ENCODE measurements at regions not wholly inside any gene's neighbourhood (a gene's known extent, or its start where the extent isn't known, plus 50 kb on each side); places are given as distances from the start of the nearest gene placed in this dataset.

- DNase-seq (ENCODE audit: low read depth, low spot score), result no peak
- H3K4me1 ChIP-seq (ENCODE audit: insufficient read depth, insufficient read length), result no peaks in the 10 kb centered on the region
- H3K4me3 ChIP-seq (ENCODE audit: insufficient read length, low read depth), result no peak overlapping the region
- H3K36me3 ChIP-seq (ENCODE audit: insufficient read depth, insufficient read length, low read length), result no peaks in the 10 kb centered on the region
- H3K27me3 ChIP-seq (ENCODE audit: insufficient read depth, insufficient read length), result no peaks in the 10 kb centered on the region
- TF ChIP-seq SUZ12 (IDR thresholded peaks at IDR 0.05; ENCODE audit: extremely low read depth, insufficient read depth, insufficient read length) (no peak), ZNF274 (IDR thresholded peaks at IDR 0.05; ENCODE audit: low read depth, low read length) (no peak), YY1 (IDR thresholded peaks at IDR 0.05; ENCODE audit: insufficient read depth, insufficient read length) (no peak)
- H3K9ac ChIP-seq (ENCODE audit: insufficient read length, low read depth), result no peak overlapping the region
- H3K9me3 ChIP-seq (ENCODE audit: insufficient read depth, low read length), result no peaks in the 10 kb centered on the region
These were observed 194.1 kb upstream of the MIR17HG start for GRCh38 chr13:91153372-91153771.

- H3K9me3 ChIP-seq (ENCODE audit: insufficient read depth, low read length), result no peaks in the 10 kb centered on the region
- H3K36me3 ChIP-seq (ENCODE audit: insufficient read depth, insufficient read length, low read length), result no peaks in the 10 kb centered on the region
- no peak for DNase-seq (ENCODE audit: low read depth, low spot score)
- H3K4me1 ChIP-seq (ENCODE audit: insufficient read depth, insufficient read length), result no peaks in the 10 kb centered on the region
- TF ChIP-seq YY1 (IDR thresholded peaks at IDR 0.05; ENCODE audit: insufficient read depth, insufficient read length) (no peak), SUZ12 (IDR thresholded peaks at IDR 0.05; ENCODE audit: extremely low read depth, insufficient read depth, insufficient read length) (no peak), ZNF274 (IDR thresholded peaks at IDR 0.05; ENCODE audit: low read depth, low read length) (no peak)
- H3K9ac ChIP-seq (ENCODE audit: insufficient read length, low read depth), result no peak overlapping the region
- H3K4me3 ChIP-seq (ENCODE audit: insufficient read length, low read depth), result no peak overlapping the region
- no peaks in the 10 kb centered on the region for H3K27me3 ChIP-seq (ENCODE audit: insufficient read depth, insufficient read length)
These were observed 192.7 kb upstream of the MIR17HG start for GRCh38 chr13:91154558-91155353.

GRCh38 chr13:91155512-91156114 lies 191.9 kb upstream of the MIR17HG start:
- Histone ChIP-seq H3K9ac (ENCODE audit: insufficient read length, low read depth) (no peak overlapping the region), H3K4me1 (ENCODE audit: insufficient read depth, insufficient read length) (no peaks in the 10 kb centered on the region)
- DNase-seq (ENCODE audit: low read depth, low spot score), result no peak

GRCh38 chr13:91157273-91158016 lies 190.0 kb upstream of the MIR17HG start:
- no peaks in the 10 kb centered on the region for H3K4me1 ChIP-seq (ENCODE audit: insufficient read depth, insufficient read length)
- no peak overlapping the region for H3K9ac ChIP-seq (ENCODE audit: insufficient read length, low read depth)
- no peak overlapping the region for H3K4me3 ChIP-seq (ENCODE audit: insufficient read length, low read depth)
- H3K27me3 ChIP-seq (ENCODE audit: insufficient read depth, insufficient read length), result no peaks in the 10 kb centered on the region
- H3K9me3 ChIP-seq (ENCODE audit: insufficient read depth, low read length), result no peaks in the 10 kb centered on the region
- no peak for TF ChIP-seq YY1 (IDR thresholded peaks at IDR 0.05; ENCODE audit: insufficient read depth, insufficient read length)
- no peak for TF ChIP-seq ZNF274 (IDR thresholded peaks at IDR 0.05; ENCODE audit: low read depth, low read length)
- TF ChIP-seq SUZ12 (IDR thresholded peaks at IDR 0.05; ENCODE audit: extremely low read depth, insufficient read depth, insufficient read length), result no peak
- H3K36me3 ChIP-seq (ENCODE audit: insufficient read depth, insufficient read length, low read length), result no peaks in the 10 kb centered on the region
- DNase-seq (ENCODE audit: low read depth, low spot score), result no peak

More at GRCh38 chr13:91155512-91156114, 191.9 kb upstream of the MIR17HG start:
- H3K36me3 ChIP-seq (ENCODE audit: insufficient read depth, insufficient read length, low read length), result no peaks in the 10 kb centered on the region
- no peak overlapping the region for H3K4me3 ChIP-seq (ENCODE audit: insufficient read length, low read depth)
- no peaks in the 10 kb centered on the region for H3K9me3 ChIP-seq (ENCODE audit: insufficient read depth, low read length)
- TF ChIP-seq SUZ12 (IDR thresholded peaks at IDR 0.05; ENCODE audit: extremely low read depth, insufficient read depth, insufficient read length) (no peak), ZNF274 (IDR thresholded peaks at IDR 0.05; ENCODE audit: low read depth, low read length) (no peak), YY1 (IDR thresholded peaks at IDR 0.05; ENCODE audit: insufficient read depth, insufficient read length) (no peak)
- no peaks in the 10 kb centered on the region for H3K27me3 ChIP-seq (ENCODE audit: insufficient read depth, insufficient read length)

- Histone ChIP-seq H3K4me1 (ENCODE audit: insufficient read depth, insufficient read length) (no peaks in the 10 kb centered on the region), H3K27me3 (ENCODE audit: insufficient read depth, insufficient read length) (no peaks in the 10 kb centered on the region), H3K9me3 (ENCODE audit: insufficient read depth, low read length) (no peaks in the 10 kb centered on the region), H3K9ac (ENCODE audit: insufficient read length, low read depth) (no peak overlapping the region), H3K4me3 (ENCODE audit: insufficient read length, low read depth) (no peak overlapping the region), H3K36me3 (ENCODE audit: insufficient read depth, insufficient read length, low read length) (no peaks in the 10 kb centered on the region)
- TF ChIP-seq ZNF274 (IDR thresholded peaks at IDR 0.05; ENCODE audit: low read depth, low read length) (no peak), YY1 (IDR thresholded peaks at IDR 0.05; ENCODE audit: insufficient read depth, insufficient read length) (no peak), SUZ12 (IDR thresholded peaks at IDR 0.05; ENCODE audit: extremely low read depth, insufficient read depth, insufficient read length) (no peak)
- no peak for DNase-seq (ENCODE audit: low read depth, low spot score)
These were observed 189.5 kb upstream of the MIR17HG start for GRCh38 chr13:91158017-91158395.

- H3K9ac ChIP-seq (ENCODE audit: insufficient read length, low read depth), result no peak overlapping the region
- H3K4me1 ChIP-seq (ENCODE audit: insufficient read depth, insufficient read length), result no peaks in the 10 kb centered on the region
- no peak for TF ChIP-seq YY1 (IDR thresholded peaks at IDR 0.05; ENCODE audit: insufficient read depth, insufficient read length)
- TF ChIP-seq SUZ12 (IDR thresholded peaks at IDR 0.05; ENCODE audit: extremely low read depth, insufficient read depth, insufficient read length), result no peak
- TF ChIP-seq ZNF274 (IDR thresholded peaks at IDR 0.05; ENCODE audit: low read depth, low read length), result no peak
- DNase-seq (ENCODE audit: low read depth, low spot score), result no peak
- no peak overlapping the region for H3K4me3 ChIP-seq (ENCODE audit: insufficient read length, low read depth)
- H3K36me3 ChIP-seq (ENCODE audit: insufficient read depth, insufficient read length, low read length), result no peaks in the 10 kb centered on the region
- H3K27me3 ChIP-seq (ENCODE audit: insufficient read depth, insufficient read length), result no peaks in the 10 kb centered on the region
- no peaks in the 10 kb centered on the region for H3K9me3 ChIP-seq (ENCODE audit: insufficient read depth, low read length)
These were observed 185.3 kb upstream of the MIR17HG start for GRCh38 chr13:91162180-91162579.

- no peaks in the 10 kb centered on the region for H3K27me3 ChIP-seq (ENCODE audit: insufficient read depth, insufficient read length)
- no peak overlapping the region for H3K9ac ChIP-seq (ENCODE audit: insufficient read length, low read depth)
- no peaks in the 10 kb centered on the region for H3K36me3 ChIP-seq (ENCODE audit: insufficient read depth, insufficient read length, low read length)
- no peaks in the 10 kb centered on the region for H3K4me1 ChIP-seq (ENCODE audit: insufficient read depth, insufficient read length)
- no peaks in the 10 kb centered on the region for H3K9me3 ChIP-seq (ENCODE audit: insufficient read depth, low read length)
- no peak overlapping the region for H3K4me3 ChIP-seq (ENCODE audit: insufficient read length, low read depth)
- DNase-seq (ENCODE audit: low read depth, low spot score), result no peak
- no peak for TF ChIP-seq ZNF274 (IDR thresholded peaks at IDR 0.05; ENCODE audit: low read depth, low read length)
- no peak for TF ChIP-seq YY1 (IDR thresholded peaks at IDR 0.05; ENCODE audit: insufficient read depth, insufficient read length)
- no peak for TF ChIP-seq SUZ12 (IDR thresholded peaks at IDR 0.05; ENCODE audit: extremely low read depth, insufficient read depth, insufficient read length)
These were observed 184.9 kb upstream of the MIR17HG start for GRCh38 chr13:91162589-91162988.
